NCI-H146 (cell line): ENCODE measurements at regions not wholly inside any gene's neighbourhood (a gene's known extent, or its start where the extent isn't known, plus 50 kb on each side); places are given as distances from the start of the nearest gene placed in this dataset.
"Not testable (repeated sequence)": the region's sequence is repeated elsewhere in the genome, so short reads cannot be mapped to it uniquely, and the experiment has no call there.

ENCODE experiments used
- DNase-seq: peaks from one replicate; lab custom pipeline; 2025; lab: John Stamatoyannopoulos, UW

GRCh38 chr5:158202801-158203200, 343.9 kb upstream of the CLINT1 start:
- no peak for DNase-seq

- DNase-seq, result peak; percentile 9
These were observed 341.7 kb upstream of the CLINT1 start for GRCh38 chr5:158200619-158201018.

- DNase-seq, result no peak
These were observed 339.7 kb upstream of the CLINT1 start for GRCh38 chr5:158198636-158199035.

- no peak for DNase-seq
These were observed 336.7 kb upstream of the CLINT1 start for GRCh38 chr5:158195416-158196210.

- DNase-seq, result no peak
These were observed 335.6 kb upstream of the CLINT1 start for GRCh38 chr5:158194561-158194976.

GRCh38 chr5:158193395-158193794, 334.4 kb upstream of the CLINT1 start:
- DNase-seq, result not testable (repeated sequence)

- DNase-seq, result no peak
These were observed 321.5 kb upstream of the CLINT1 start for GRCh38 chr5:158180407-158180806.

GRCh38 chr5:158179271-158179670, 320.3 kb upstream of the CLINT1 start:
- DNase-seq, result no peak

GRCh38 chr5:158178535-158178934, 319.6 kb upstream of the CLINT1 start:
- no peak for DNase-seq

GRCh38 chr5:158177146-158177545, 318.2 kb upstream of the CLINT1 start:
- no peak for DNase-seq

- no peak for DNase-seq
These were observed 317.1 kb upstream of the CLINT1 start for GRCh38 chr5:158175934-158176481.

GRCh38 chr5:158174918-158175851, 316.2 kb upstream of the CLINT1 start:
- peak; percentile 57 for DNase-seq

GRCh38 chr5:158174026-158174425, 315.1 kb upstream of the CLINT1 start:
- no peak for DNase-seq

GRCh38 chr5:158172005-158172404, 313.1 kb upstream of the CLINT1 start:
- no peak for DNase-seq

- no peak for DNase-seq
These were observed 311.6 kb upstream of the CLINT1 start for GRCh38 chr5:158170534-158170933.

GRCh38 chr5:158170060-158170459, 311.1 kb upstream of the CLINT1 start:
- DNase-seq, result no peak

GRCh38 chr5:158166424-158166823, 307.5 kb upstream of the CLINT1 start:
- no peak for DNase-seq

GRCh38 chr5:158165647-158166046, 306.7 kb upstream of the CLINT1 start:
- no peak for DNase-seq

GRCh38 chr5:158164296-158165047, 305.5 kb upstream of the CLINT1 start:
- no peak for DNase-seq

- no peak for DNase-seq
These were observed 304.7 kb upstream of the CLINT1 start for GRCh38 chr5:158163451-158164295.

GRCh38 chr5:158162479-158163034, 303.6 kb upstream of the CLINT1 start:
- DNase-seq, result peak; percentile 48
